ENCODE measurements at regions not wholly inside any gene's neighbourhood (a gene's known extent, or its start where the extent isn't known, plus 50 kb on each side); places are given as distances from the start of the nearest gene placed in this dataset.
"Not testable (repeated sequence)": the region's sequence is repeated elsewhere in the genome, so short reads cannot be mapped to it uniquely, and the experiment has no call there.

DNA sequence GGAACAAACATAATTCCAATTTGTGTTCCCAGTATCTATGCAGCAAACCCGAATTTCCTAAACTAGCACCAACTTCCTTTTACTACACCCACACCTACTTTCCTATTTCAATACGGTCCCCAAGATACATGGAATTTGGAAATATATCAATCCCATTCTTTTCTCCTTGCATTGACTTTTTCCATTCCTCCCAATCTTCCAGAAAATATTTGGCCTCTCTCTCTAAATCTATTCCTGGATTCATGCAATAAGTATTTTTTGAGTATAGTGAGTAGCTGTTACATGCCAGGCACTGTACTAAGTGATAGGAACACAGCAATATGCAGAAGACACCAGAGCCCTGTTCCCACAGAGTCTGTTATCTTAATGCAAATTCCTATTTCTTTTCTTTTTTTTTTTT lies 216.2 kb upstream of the PIK3R1 start:
- in situ Hi-C loops (cut with HindIII; ENCODE audit: low sequenced_read_pairs) = no loop called here
- DNase-seq (ENCODE audit: low spot score) = no peak

DNA sequence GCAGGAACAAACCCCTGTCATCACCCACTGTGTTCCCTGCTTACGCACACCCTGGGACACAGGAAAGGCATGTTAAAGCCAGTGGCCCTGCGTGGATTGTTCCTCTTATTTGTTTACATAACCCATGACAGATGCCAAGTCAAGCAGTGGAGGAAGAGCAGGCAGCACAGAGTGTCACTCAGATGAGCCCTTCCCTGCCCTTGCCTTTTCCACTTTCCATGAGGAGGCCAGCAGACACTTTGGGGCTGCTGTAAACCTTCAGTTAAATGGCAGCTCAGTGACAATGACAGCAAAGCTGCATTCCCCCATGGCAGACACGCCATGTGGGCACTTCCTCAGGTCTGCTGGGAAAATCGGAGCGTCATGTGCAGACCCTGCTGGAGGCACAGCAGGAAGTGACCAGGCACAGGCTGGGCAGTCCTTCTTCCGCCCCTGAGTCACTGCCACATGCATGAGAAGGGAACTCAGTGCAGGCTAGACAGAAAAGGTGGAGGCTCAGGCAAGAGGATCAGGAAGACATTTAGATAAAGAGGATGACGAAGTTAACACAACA lies 216.8 kb upstream of the PIK3R1 start:
- in situ Hi-C loops (cut with HindIII; ENCODE audit: low sequenced_read_pairs) = no loop called here

GRCh38 chr5:67997892-67998457 lies 217.6 kb upstream of the PIK3R1 start:
- DNase-seq (ENCODE audit: low spot score) = no peak
- in situ Hi-C loops (cut with HindIII; ENCODE audit: low sequenced_read_pairs) = no loop called here

More for the DNA sequence above, 216.8 kb upstream of the PIK3R1 start:
- peak; percentile 18 for DNase-seq (ENCODE audit: low spot score)

DNA sequence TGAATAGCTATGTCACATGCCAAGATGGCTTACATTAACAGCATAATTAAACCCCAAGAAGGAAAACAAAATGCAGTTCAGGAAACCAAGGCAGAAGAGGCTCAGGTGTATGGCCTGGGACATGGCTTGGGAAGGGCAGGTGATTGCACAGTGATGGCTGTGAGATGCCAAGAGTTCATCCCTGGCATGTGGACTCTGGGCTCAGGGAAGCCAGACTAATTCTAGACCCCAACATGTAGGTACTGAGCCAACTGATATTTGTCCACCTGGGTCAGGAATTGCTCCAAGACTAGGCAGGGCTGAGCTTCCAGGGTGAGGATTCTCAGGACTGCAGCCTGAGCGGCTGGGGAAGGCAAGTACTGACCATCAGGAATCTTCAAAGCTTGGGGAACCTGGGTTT lies 218.4 kb upstream of the PIK3R1 start:
- in situ Hi-C loops (cut with HindIII; ENCODE audit: low sequenced_read_pairs) = no loop called here
- no peak for DNase-seq (ENCODE audit: low spot score)

DNA sequence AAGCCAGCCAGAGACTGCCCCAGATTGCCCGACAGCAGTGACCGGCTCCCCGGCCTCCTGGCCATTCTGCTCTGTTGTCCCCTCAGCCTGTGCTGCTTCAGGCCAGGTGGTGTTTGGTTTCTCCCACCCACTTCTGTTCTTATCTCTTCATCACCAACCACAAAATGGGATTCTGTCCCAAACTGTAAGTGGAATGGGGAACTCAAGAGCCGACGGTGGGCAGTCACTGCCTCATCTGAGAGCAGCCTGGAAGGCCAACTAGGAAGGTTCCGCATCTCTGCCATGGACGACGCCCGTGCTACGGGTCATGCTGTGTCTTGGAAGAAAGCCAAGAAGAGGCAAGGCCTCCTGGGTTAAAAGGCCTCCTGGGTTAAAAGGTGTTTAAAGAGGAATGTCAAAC lies 219.0 kb upstream of the PIK3R1 start:
- in situ Hi-C loops (cut with HindIII; ENCODE audit: low sequenced_read_pairs) = no loop called here
- DNase-seq (ENCODE audit: low spot score) = no peak

DNA sequence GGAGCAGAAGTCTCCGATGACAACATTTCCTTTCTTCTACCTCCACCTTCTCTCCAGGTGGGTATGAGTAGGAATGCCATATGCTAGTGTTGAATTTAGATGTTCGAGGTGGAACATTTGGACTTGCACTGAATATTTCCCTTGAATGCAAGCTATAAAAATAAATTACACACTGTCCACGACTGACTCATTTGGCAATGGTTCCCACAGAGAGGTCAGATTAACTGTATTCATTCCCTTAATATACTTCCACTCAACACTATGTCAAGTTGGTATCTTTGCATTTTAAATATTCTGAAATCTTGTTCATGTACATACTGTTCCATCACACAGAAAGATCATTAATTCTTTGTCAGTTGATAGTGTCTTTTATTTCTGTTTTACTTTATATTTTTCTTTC lies 222.6 kb upstream of the PIK3R1 start:
- in situ Hi-C loops (cut with HindIII; ENCODE audit: low sequenced_read_pairs) = no loop called here

GRCh38 chr5:67989456-67989855 lies 226.1 kb upstream of the PIK3R1 start:
- in situ Hi-C loops (cut with HindIII; ENCODE audit: low sequenced_read_pairs) = no loop called here
- no peak for DNase-seq (ENCODE audit: low spot score)

More for the DNA sequence above, 222.6 kb upstream of the PIK3R1 start:
- DNase-seq (ENCODE audit: low spot score) = peak; percentile 30

- in situ Hi-C loops (cut with HindIII; ENCODE audit: low sequenced_read_pairs) = no loop called here
- no peak for DNase-seq (ENCODE audit: low spot score)
These were observed 228.8 kb upstream of the PIK3R1 start for GRCh38 chr5:67986761-67987160.

DNA sequence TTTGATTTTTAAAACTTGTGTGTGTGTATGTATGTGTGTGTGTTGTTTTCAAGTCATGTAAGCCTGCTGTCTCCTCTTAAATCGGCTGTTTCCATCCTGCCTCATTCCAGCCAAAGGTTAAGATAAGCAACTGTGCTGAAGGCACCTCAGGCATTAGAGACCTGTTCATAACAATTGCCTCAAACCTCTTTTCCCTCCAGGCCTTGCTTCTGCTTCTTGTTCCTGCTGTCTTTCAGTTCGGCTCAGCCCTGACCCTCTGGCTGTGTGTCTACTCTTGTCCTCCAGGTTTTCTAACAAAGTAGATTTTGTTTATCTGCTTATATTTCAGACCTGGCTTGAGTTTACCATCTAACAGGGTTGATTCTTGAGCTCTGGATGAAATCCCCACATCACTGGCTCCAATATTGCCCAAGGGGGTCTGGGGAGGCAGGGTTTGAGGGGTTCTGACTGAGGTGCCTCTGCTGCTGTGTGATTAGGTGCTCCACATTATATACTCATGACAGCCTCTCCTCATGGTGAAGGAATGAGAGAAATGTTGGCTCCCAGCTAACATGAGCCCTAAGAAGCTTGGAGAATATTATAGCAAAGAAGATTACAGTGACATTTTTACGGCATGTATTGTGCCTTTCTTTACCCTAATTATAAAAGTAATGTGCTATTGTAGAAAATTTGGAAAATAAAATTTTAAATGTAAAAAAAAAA lies 229.7 kb upstream of the PIK3R1 start:
- DNase-seq (ENCODE audit: low spot score) = no peak
- in situ Hi-C loops (cut with HindIII; ENCODE audit: low sequenced_read_pairs) = no loop called here

- in situ Hi-C loops (cut with HindIII; ENCODE audit: low sequenced_read_pairs) = no loop called here
- no peak for DNase-seq (ENCODE audit: low spot score)
These were observed 231.0 kb upstream of the PIK3R1 start for GRCh38 chr5:67984546-67984945.

DNA sequence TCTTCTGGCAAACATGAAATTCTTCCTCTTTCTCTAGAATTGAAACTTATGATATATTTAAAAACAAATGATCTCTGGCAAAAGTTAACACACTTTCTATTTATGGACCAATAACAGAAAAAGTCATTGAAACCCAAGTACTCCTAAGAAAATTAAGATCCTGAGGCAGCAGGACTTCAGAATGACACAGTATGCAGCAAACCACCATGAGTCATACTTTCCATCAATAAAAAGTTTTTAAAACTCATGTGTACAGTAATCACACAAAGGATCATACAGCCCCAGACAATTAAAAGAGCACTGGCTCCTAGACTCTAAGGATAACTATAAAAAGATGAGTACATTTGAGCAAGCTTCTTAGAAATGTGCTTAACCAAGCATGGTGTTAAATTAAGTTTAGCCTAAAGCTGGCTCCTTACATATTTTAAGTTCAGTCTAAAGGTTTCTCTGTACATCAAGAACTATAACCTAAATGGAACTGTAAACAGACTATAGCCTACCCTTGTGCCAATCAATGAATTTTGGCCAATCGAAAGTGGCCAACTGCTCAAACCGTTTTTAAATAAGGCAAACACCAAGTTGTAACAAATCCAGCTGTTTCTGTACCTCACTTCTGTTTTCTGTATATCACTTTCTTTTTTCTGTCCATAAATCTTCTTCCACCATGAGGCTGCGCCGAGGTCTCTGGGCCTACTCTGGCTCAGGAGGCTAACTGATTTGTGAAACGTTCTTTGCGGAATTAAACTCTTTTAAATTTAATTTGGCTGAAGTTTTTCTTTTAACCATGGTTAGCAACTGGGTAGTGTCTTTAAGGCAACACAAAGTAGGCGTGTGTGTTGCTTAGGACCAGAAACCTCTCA lies 232.1 kb upstream of the PIK3R1 start:
- in situ Hi-C loops (cut with HindIII; ENCODE audit: low sequenced_read_pairs) = no loop called here
- no peak for DNase-seq (ENCODE audit: low spot score)

- DNase-seq (ENCODE audit: low spot score); in situ Hi-C loops (cut with HindIII; ENCODE audit: low sequenced_read_pairs): not testable (repeated sequence)
These were observed 233.4 kb upstream of the PIK3R1 start for GRCh38 chr5:67982160-67982559.

DNA sequence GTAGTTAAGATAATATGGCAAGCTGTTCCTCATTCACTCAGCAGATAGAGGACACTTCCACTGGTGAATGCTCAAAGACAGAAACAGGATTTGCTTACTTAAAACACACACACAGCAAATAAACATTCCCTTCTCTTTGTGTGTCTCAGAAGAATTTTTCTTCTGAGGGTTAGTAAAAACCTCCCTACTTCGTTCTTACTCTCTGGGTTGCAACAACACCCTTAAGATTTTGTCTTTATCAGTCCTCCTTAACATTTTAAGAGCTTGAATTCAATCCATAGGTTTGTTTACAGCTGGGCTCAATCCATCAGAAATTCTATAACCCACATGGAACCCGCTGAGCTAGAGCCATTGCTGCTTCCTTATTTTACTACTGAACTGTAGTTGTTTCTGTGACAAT lies 237.4 kb upstream of the PIK3R1 start:
- no peak for DNase-seq (ENCODE audit: low spot score)
- in situ Hi-C loops (cut with HindIII; ENCODE audit: low sequenced_read_pairs) = no loop called here

DNA sequence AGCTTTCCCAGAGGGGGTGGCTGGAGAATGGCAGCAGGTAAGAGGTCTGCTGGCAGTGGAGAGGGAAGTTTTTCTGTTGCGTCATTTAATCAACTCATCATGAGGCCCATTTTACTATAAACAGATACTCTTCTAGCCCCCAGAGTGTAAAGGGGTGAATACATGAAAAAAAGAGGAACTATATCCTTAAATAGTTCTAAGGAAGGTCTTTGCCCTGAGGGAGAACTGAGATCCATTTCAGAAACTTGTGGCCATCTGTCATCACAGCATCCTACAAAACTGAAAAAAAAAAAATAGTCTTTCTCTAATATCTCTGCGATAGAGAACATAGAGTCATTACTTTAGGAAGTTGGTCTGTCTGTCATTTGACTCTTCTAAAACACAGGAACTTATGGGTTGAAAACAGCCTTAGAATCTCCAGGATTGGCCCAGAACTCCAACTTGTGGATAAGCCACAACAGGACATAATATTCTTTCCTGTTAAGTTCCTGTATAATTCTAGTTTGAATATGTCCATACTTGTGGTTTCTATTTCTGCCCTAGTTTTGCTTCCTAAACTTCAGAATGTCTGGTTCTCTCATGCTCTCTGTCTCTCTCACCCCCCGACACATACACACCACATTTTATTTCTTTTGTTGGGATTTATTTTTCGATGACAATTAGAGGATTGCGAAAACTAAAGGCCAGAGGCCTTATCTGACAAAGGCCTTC lies 238.5 kb upstream of the PIK3R1 start:
- in situ Hi-C loops (cut with HindIII; ENCODE audit: low sequenced_read_pairs) = no loop called here
- DNase-seq (ENCODE audit: low spot score) = peak; percentile 58

GRCh38 chr5:67976181-67976580 lies 239.4 kb upstream of the PIK3R1 start:
- no peak for DNase-seq (ENCODE audit: low spot score)
- in situ Hi-C loops (cut with HindIII; ENCODE audit: low sequenced_read_pairs) = no loop called here

DNA sequence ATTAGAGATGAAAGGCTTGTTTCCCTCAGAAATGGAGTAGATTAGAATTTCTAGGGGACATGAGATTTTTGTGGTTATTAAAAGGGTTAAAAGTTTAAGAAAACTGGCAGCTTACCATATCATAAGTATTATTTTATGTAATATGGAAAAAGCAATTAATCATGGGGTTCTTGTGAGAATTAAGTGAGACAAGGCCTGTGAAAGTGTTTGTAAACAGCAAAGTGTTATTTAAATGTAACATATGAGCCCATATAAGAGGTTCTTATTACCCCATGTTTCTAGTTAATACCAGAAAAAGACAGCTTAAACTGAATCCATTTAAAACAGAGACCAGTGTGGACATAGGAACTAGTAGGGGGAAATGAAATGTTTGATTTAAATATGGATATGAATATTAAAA lies 241.1 kb upstream of the PIK3R1 start:
- in situ Hi-C loops (cut with HindIII; ENCODE audit: low sequenced_read_pairs) = no loop called here
- DNase-seq (ENCODE audit: low spot score) = no peak

- no peak for DNase-seq (ENCODE audit: low spot score)
- in situ Hi-C loops (cut with HindIII; ENCODE audit: low sequenced_read_pairs) = no loop called here
These were observed 241.5 kb upstream of the PIK3R1 start for GRCh38 chr5:67974054-67974453.

GRCh38 chr5:67971971-67972821 lies 243.4 kb upstream of the PIK3R1 start:
- in situ Hi-C loops (cut with HindIII; ENCODE audit: low sequenced_read_pairs) = no loop called here

More at GRCh38 chr5:67971971-67972821, 243.4 kb upstream of the PIK3R1 start:
- no peak for DNase-seq (ENCODE audit: low spot score)
